ENCODE measurements at regions not wholly inside any gene's neighbourhood (a gene's known extent, or its start where the extent isn't known, plus 50 kb on each side); places are given as distances from the start of the nearest gene placed in this dataset.

- no peak for DNase-seq
- H3K36me3 ChIP-seq: no peaks in the 10 kb centered on the region
- no peak for TF ChIP-seq CTCF (IDR thresholded peaks at IDR 0.05)
- intact Hi-C loops (cut with DNase I; ENCODE audit: low total_unique reads): no loop called here
- no peaks in the 10 kb centered on the region for H3K9me3 ChIP-seq
- H3K4me3 ChIP-seq: no peak overlapping the region
- peaks cover 0 to 9% of the 10 kb centered on the region in 2 donors for H3K27me3 ChIP-seq
- no peaks in the 10 kb centered on the region for H3K4me1 ChIP-seq
- no peak overlapping the region for H3K27ac ChIP-seq
Observed at GRCh38 chr20:24111858-24112257, 123.3 kb upstream of the GGTLC1 start.

DNA sequence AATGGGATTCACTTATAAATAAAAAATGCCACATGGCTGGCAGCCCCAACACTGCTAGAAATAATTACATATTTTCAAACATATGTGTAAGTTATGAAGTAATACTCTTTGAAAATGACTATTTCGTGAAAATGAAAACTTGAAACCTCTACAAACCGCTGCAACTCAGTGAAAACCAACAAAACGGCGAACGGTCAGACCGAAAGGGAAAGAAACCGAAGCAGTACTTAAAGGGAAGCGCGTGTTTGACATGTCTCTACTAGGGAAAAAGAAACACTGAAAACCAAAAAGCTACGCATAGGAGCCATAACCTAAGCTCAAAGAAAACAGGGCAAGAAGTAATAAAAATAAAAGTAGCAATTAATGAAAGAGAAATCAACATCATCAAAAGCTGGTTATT lies 121.0 kb upstream of the GGTLC1 start:
- TF ChIP-seq CTCF (IDR thresholded peaks at IDR 0.05): no peak
- no peak overlapping the region for H3K27ac ChIP-seq
- H3K36me3 ChIP-seq: no peaks in the 10 kb centered on the region
- no peak for DNase-seq
- H3K9me3 ChIP-seq: no peaks in the 10 kb centered on the region
- intact Hi-C loops (cut with DNase I; ENCODE audit: low total_unique reads): no loop called here
- no peaks in the 10 kb centered on the region for H3K4me1 ChIP-seq
- H3K4me3 ChIP-seq: no peak overlapping the region
- peaks cover 0 to 10% of the 10 kb centered on the region in 2 donors for H3K27me3 ChIP-seq

GRCh38 chr20:24109008-24109407 lies 120.4 kb upstream of the GGTLC1 start:
- DNase-seq: no peak
- TF ChIP-seq CTCF (IDR thresholded peaks at IDR 0.05): no peak
- Histone ChIP-seq H3K36me3 (no peaks in the 10 kb centered on the region), H3K27me3 (peaks cover 0 to 10% of the 10 kb centered on the region in 2 donors), H3K4me1 (no peaks in the 10 kb centered on the region), H3K9me3 (no peaks in the 10 kb centered on the region), H3K27ac (no peak overlapping the region), H3K4me3 (no peak overlapping the region)
- intact Hi-C loops (cut with DNase I; ENCODE audit: low total_unique reads): no loop called here

DNA sequence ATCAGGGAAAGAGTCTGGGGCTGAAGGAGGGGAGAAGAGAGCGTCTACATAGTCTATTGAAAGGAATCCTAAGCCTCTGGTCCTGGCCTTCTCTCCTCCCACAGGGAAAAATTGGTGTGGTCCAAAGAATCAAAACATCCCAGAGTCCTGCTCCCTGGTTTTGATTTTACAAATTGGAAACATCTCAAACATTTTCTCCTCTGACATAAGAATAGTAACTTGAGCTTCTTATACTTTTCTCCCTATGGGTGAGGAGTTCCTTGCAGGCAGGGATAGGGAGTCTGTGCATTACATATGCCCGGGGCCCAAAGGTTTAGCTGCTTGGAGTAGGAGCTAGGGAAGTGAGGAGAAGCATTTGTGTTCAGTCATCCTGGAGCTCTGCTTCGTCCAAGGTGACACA lies 120.0 kb upstream of the GGTLC1 start:
- Histone ChIP-seq H3K4me1 (no peaks in the 10 kb centered on the region), H3K4me3 (no peak overlapping the region), H3K36me3 (no peaks in the 10 kb centered on the region), H3K9me3 (no peaks in the 10 kb centered on the region), H3K27me3 (peaks cover 0 to 10% of the 10 kb centered on the region in 2 donors), H3K27ac (no peak overlapping the region)
- TF ChIP-seq CTCF (IDR thresholded peaks at IDR 0.05): no peak
- intact Hi-C loops (cut with DNase I; ENCODE audit: low total_unique reads): no loop called here
- DNase-seq: no peak

- H3K27me3 ChIP-seq: peaks cover 0 to 6% of the 10 kb centered on the region in 2 donors
- TF ChIP-seq CTCF (IDR thresholded peaks at IDR 0.05): no peak
- H3K36me3 ChIP-seq: no peaks in the 10 kb centered on the region
- H3K27ac ChIP-seq: no peak overlapping the region
- H3K4me1 ChIP-seq: no peaks in the 10 kb centered on the region
- DNase-seq: no peak
- intact Hi-C loops (cut with DNase I; ENCODE audit: low total_unique reads): no loop called here
- H3K4me3 ChIP-seq: no peak overlapping the region
- no peaks in the 10 kb centered on the region for H3K9me3 ChIP-seq
Observed at GRCh38 chr20:24106801-24107445, 118.3 kb upstream of the GGTLC1 start.
